Duodenal mucosa (tissue), 2 donors: ENCODE measurements at regions not wholly inside any gene's neighbourhood (a gene's known extent, or its start where the extent isn't known, plus 50 kb on each side); places are given as distances from the start of the nearest gene placed in this dataset.

ENCODE experiments used
- H3K27ac ChIP-seq: one replicate; pipeline ENCODE4 v1.7.0; 2013; ENCODE audit warnings: low read depth, low read length
- H3K27me3 ChIP-seq, 2 donors: one replicate each; pipeline ENCODE4 v1.7.0; 2013; ENCODE audit warnings: low read length in 2 of 2, control low read depth in 1 of 2; ENCODE audit not compliant: insufficient read depth in 2 of 2, control insufficient read depth in 1 of 2
- H3K36me3 ChIP-seq, 2 donors: one replicate each; pipeline ENCODE4 v1.7.0; 2013; ENCODE audit warnings: low read length in 2 of 2, control low read depth in 1 of 2; ENCODE audit not compliant: insufficient read depth in 2 of 2, control insufficient read depth in 1 of 2
- H3K4me1 ChIP-seq, 2 donors: one replicate each; pipeline ENCODE4 v1.7.0; 2013; ENCODE audit warnings: low read length in 2 of 2, control low read depth in 1 of 2; ENCODE audit not compliant: insufficient read depth in 2 of 2, control insufficient read depth in 1 of 2
- H3K4me3 ChIP-seq, 2 donors: one replicate each; pipeline ENCODE4 v1.7.0; 2013; ENCODE audit warnings: low read length in 2 of 2, low read depth in 1 of 2
- H3K9ac ChIP-seq, 2 donors: one replicate each; pipeline ENCODE4 v1.7.0; 2013; ENCODE audit warnings: low read length in 2 of 2, low read depth in 1 of 2
- H3K9me3 ChIP-seq, 2 donors: one replicate each; pipeline ENCODE4 v1.7.0; 2013; ENCODE audit warnings: low read length in 2 of 2, control low read depth in 1 of 2; ENCODE audit not compliant: control insufficient read depth in 1 of 2

GRCh38 chr5:164885179-164885578 lies 1379.8 kb downstream of the MAT2B start:
- Histone ChIP-seq H3K4me1 (no peaks in the 10 kb centered on the region), H3K9me3 (no peaks in the 10 kb centered on the region), H3K27ac (no peak overlapping the region), H3K4me3 (no peak overlapping the region), H3K36me3 (no peaks in the 10 kb centered on the region), H3K27me3 (no peaks in the 10 kb centered on the region), H3K9ac (no peak overlapping the region)

GRCh38 chr5:164893071-164893470 lies 1387.7 kb downstream of the MAT2B start:
- no peak overlapping the region for H3K4me3 ChIP-seq
- no peak overlapping the region for H3K9ac ChIP-seq
- H3K36me3 ChIP-seq = no peaks in the 10 kb centered on the region
- peaks cover 0 to 3% of the 10 kb centered on the region in 2 donors for H3K9me3 ChIP-seq
- no peak overlapping the region for H3K27ac ChIP-seq
- no peaks in the 10 kb centered on the region for H3K27me3 ChIP-seq
- H3K4me1 ChIP-seq = no peaks in the 10 kb centered on the region

- H3K4me1 ChIP-seq = no peaks in the 10 kb centered on the region
- no peak overlapping the region for H3K4me3 ChIP-seq
- no peak overlapping the region for H3K9ac ChIP-seq
- no peak overlapping the region for H3K27ac ChIP-seq
- no peaks in the 10 kb centered on the region for H3K36me3 ChIP-seq
- H3K27me3 ChIP-seq = no peaks in the 10 kb centered on the region
- peaks cover 0 to 3% of the 10 kb centered on the region in 2 donors for H3K9me3 ChIP-seq
These were observed 1393.3 kb downstream of the MAT2B start for GRCh38 chr5:164898705-164899104.

- Histone ChIP-seq H3K27ac (no peak overlapping the region), H3K36me3 (no peaks in the 10 kb centered on the region), H3K27me3 (no peaks in the 10 kb centered on the region), H3K9ac (no peak overlapping the region), H3K9me3 (no peaks in the 10 kb centered on the region), H3K4me1 (no peaks in the 10 kb centered on the region), H3K4me3 (no peak overlapping the region)
These were observed 1404.3 kb downstream of the MAT2B start for GRCh38 chr5:164909673-164910072.

- Histone ChIP-seq H3K27me3 (no peaks in the 10 kb centered on the region), H3K4me3 (no peak overlapping the region), H3K9ac (no peak overlapping the region), H3K9me3 (peaks cover 8 to 14% of the 10 kb centered on the region in 2 donors), H3K27ac (no peak overlapping the region), H3K36me3 (no peaks in the 10 kb centered on the region), H3K4me1 (no peaks in the 10 kb centered on the region)
These were observed 1416.3 kb downstream of the MAT2B start for GRCh38 chr5:164921722-164922121.

GRCh38 chr5:164934039-164934438 lies 1428.6 kb downstream of the MAT2B start:
- H3K36me3 ChIP-seq = no peaks in the 10 kb centered on the region
- no peaks in the 10 kb centered on the region for H3K27me3 ChIP-seq
- H3K9me3 ChIP-seq = no peaks in the 10 kb centered on the region
- H3K9ac ChIP-seq = no peak overlapping the region
- no peaks in the 10 kb centered on the region for H3K4me1 ChIP-seq
- no peak overlapping the region for H3K27ac ChIP-seq
- no peak overlapping the region for H3K4me3 ChIP-seq

GRCh38 chr5:164934561-164934960 lies 1429.1 kb downstream of the MAT2B start:
- no peaks in the 10 kb centered on the region for H3K36me3 ChIP-seq
- no peaks in the 10 kb centered on the region for H3K9me3 ChIP-seq
- H3K4me1 ChIP-seq = no peaks in the 10 kb centered on the region
- H3K27me3 ChIP-seq = no peaks in the 10 kb centered on the region
- no peak overlapping the region for H3K27ac ChIP-seq
- no peak overlapping the region for H3K4me3 ChIP-seq
- H3K9ac ChIP-seq = no peak overlapping the region

- Histone ChIP-seq H3K4me1 (no peaks in the 10 kb centered on the region), H3K9me3 (no peaks in the 10 kb centered on the region), H3K4me3 (no peak overlapping the region), H3K27ac (no peak overlapping the region), H3K36me3 (no peaks in the 10 kb centered on the region), H3K9ac (no peak overlapping the region), H3K27me3 (no peaks in the 10 kb centered on the region)
These were observed 1435.7 kb downstream of the MAT2B start for GRCh38 chr5:164941132-164941531.

GRCh38 chr5:164950927-164951326 lies 1445.5 kb downstream of the MAT2B start:
- no peaks in the 10 kb centered on the region for H3K27me3 ChIP-seq
- H3K27ac ChIP-seq = no peak overlapping the region
- no peaks in the 10 kb centered on the region for H3K4me1 ChIP-seq
- no peaks in the 10 kb centered on the region for H3K9me3 ChIP-seq
- no peak overlapping the region for H3K9ac ChIP-seq
- H3K36me3 ChIP-seq = no peaks in the 10 kb centered on the region
- H3K4me3 ChIP-seq = no peak overlapping the region

GRCh38 chr5:164951570-164951969 lies 1446.2 kb downstream of the MAT2B start:
- Histone ChIP-seq H3K4me1 (no peaks in the 10 kb centered on the region), H3K36me3 (no peaks in the 10 kb centered on the region), H3K27ac (no peak overlapping the region), H3K27me3 (no peaks in the 10 kb centered on the region), H3K9ac (no peak overlapping the region), H3K4me3 (no peak overlapping the region), H3K9me3 (no peaks in the 10 kb centered on the region)

- H3K4me1 ChIP-seq = no peaks in the 10 kb centered on the region
- no peak overlapping the region for H3K27ac ChIP-seq
- H3K4me3 ChIP-seq = no peak overlapping the region
- no peak overlapping the region for H3K9ac ChIP-seq
- no peaks in the 10 kb centered on the region for H3K36me3 ChIP-seq
- H3K9me3 ChIP-seq = no peaks in the 10 kb centered on the region
- no peaks in the 10 kb centered on the region for H3K27me3 ChIP-seq
These were observed 1453.3 kb downstream of the MAT2B start for GRCh38 chr5:164958688-164959087.
